HL-60 (cell line): ENCODE measurements at regions not wholly inside any gene's neighbourhood (a gene's known extent, or its start where the extent isn't known, plus 50 kb on each side); places are given as distances from the start of the nearest gene placed in this dataset.

Experiments
- GABPA ChIP-seq: IDR thresholded peaks from 2 replicates; pipeline ENCODE4 v1.6.1; 2012; ENCODE audit warnings: low read depth
- POLR2AphosphoS5 ChIP-seq: IDR thresholded peaks from 2 replicates; pipeline ENCODE4 v1.6.1; 2012; ENCODE audit warnings: low read depth
- REST ChIP-seq: IDR thresholded peaks from 2 replicates; pipeline ENCODE4 v1.6.1; 2012; ENCODE audit warnings: low read depth; ENCODE audit not compliant: insufficient replicate concordance
- TF ChIP-seq, protein P1 (sequence below): IDR thresholded peaks from one replicate; pipeline ENCODE4 v1.5.1; 2011; ENCODE audit warnings: low read length, control low read depth, inconsistent platforms; ENCODE audit not compliant: insufficient read depth

GRCh38 chr3:75076481-75076880 lies 462.0 kb upstream of the CNTN3 start:
- TF ChIP-seq, protein P1, sequence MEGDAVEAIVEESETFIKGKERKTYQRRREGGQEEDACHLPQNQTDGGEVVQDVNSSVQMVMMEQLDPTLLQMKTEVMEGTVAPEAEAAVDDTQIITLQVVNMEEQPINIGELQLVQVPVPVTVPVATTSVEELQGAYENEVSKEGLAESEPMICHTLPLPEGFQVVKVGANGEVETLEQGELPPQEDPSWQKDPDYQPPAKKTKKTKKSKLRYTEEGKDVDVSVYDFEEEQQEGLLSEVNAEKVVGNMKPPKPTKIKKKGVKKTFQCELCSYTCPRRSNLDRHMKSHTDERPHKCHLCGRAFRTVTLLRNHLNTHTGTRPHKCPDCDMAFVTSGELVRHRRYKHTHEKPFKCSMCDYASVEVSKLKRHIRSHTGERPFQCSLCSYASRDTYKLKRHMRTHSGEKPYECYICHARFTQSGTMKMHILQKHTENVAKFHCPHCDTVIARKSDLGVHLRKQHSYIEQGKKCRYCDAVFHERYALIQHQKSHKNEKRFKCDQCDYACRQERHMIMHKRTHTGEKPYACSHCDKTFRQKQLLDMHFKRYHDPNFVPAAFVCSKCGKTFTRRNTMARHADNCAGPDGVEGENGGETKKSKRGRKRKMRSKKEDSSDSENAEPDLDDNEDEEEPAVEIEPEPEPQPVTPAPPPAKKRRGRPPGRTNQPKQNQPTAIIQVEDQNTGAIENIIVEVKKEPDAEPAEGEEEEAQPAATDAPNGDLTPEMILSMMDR: no peak
- TF ChIP-seq REST (no peak), POLR2AphosphoS5 (no peak), GABPA (no peak)
